GM19468 (cell line): ENCODE measurements at regions not wholly inside any gene's neighbourhood (a gene's known extent, or its start where the extent isn't known, plus 50 kb on each side); places are given as distances from the start of the nearest gene placed in this dataset.
"Not testable (repeated sequence)": the region's sequence is repeated elsewhere in the genome, so short reads cannot be mapped to it uniquely, and the experiment has no call there.

Experiments
- ATAC-seq: cut with Tn5 transposase; IDR thresholded peaks from one replicate; pipeline ENCODE4 v1.9.1; 2021; ENCODE audit warnings: mild to moderate bottlenecking, moderate library complexity, moderate number of reproducible peaks; ENCODE audit not compliant: unreplicated experiment; ENCODE audit errors: extremely low read depth

- not testable (repeated sequence) for ATAC-seq
These were observed 70.2 kb downstream of the ZNF726 start for GRCh38 chr19:23984911-23985310.

- no peak for ATAC-seq
These were observed 71.9 kb downstream of the ZNF726 start for GRCh38 chr19:23986623-23987022.

GRCh38 chr19:23991170-23991569 is 76.5 kb downstream of the ZNF726 start:
- no peak for ATAC-seq

- ATAC-seq: no peak
These were observed 77.7 kb downstream of the ZNF726 start for GRCh38 chr19:23992348-23992747.

GRCh38 chr19:23993440-23993839 is 78.8 kb downstream of the ZNF726 start:
- no peak for ATAC-seq

GRCh38 chr19:23996549-23996948 is 81.9 kb downstream of the ZNF726 start:
- no peak for ATAC-seq

- no peak for ATAC-seq
These were observed 83.9 kb downstream of the ZNF726 start for GRCh38 chr19:23998568-23998967.

GRCh38 chr19:23999821-24000610 is 85.3 kb downstream of the ZNF726 start:
- ATAC-seq: no peak

- no peak for ATAC-seq
These were observed 86.0 kb downstream of the ZNF726 start for GRCh38 chr19:24000656-24001055.

- ATAC-seq: no peak
These were observed 84.6 kb upstream of the ZNF254 start for GRCh38 chr19:24002256-24002945.

- no peak for ATAC-seq
These were observed 83.5 kb upstream of the ZNF254 start for GRCh38 chr19:24003537-24003936.

- no peak for ATAC-seq
These were observed 82.8 kb upstream of the ZNF254 start for GRCh38 chr19:24004166-24004565.

GRCh38 chr19:24029941-24030636 is 56.9 kb upstream of the ZNF254 start:
- ATAC-seq: no peak

GRCh38 chr19:24032651-24033050 is 54.3 kb upstream of the ZNF254 start:
- no peak for ATAC-seq

GRCh38 chr19:24033301-24033962 is 53.6 kb upstream of the ZNF254 start:
- peak; percentile 88 for ATAC-seq

GRCh38 chr19:24033963-24034342 is 53.0 kb upstream of the ZNF254 start:
- ATAC-seq: no peak

- not testable (repeated sequence) for ATAC-seq
These were observed 51.6 kb upstream of the ZNF254 start for GRCh38 chr19:24035261-24035880.
